ENCODE measurements at regions not wholly inside any gene's neighbourhood (a gene's known extent, or its start where the extent isn't known, plus 50 kb on each side); places are given as distances from the start of the nearest gene placed in this dataset.

- CTCF ChIA-PET (ENCODE audit: low intra/inter-chr PET ratio, low total read pairs): interaction anchor here (1.4 to 1.5 kb wide), 2 partner anchors 1151 to 1622 kb away, joined by 3 to 6 read pairs; no protein-coding TSS in a partner anchor
- H3K27ac ChIP-seq (ENCODE audit: extremely low read length, insufficient read depth, low read length): no peak overlapping the region
- no peak for DNase-seq (ENCODE audit: low spot score)
- no peak for TF ChIP-seq CBX5 (CRISPR knock-in tag; IDR thresholded peaks at IDR 0.05; ENCODE audit: borderline replicate concordance)
- no peak for TF ChIP-seq SP4 (CRISPR knock-in tag; IDR thresholded peaks at IDR 0.05)
- no peak for TF ChIP-seq PRPF4 (IDR thresholded peaks at IDR 0.05; ENCODE audit: low read depth, low read length, poor library complexity, severe bottlenecking)
- TF ChIP-seq CENPT (CRISPR knock-in tag; IDR thresholded peaks at IDR 0.05; ENCODE audit: low read depth): no peak
- no peak for TF ChIP-seq ISL2 (CRISPR knock-in tag; IDR thresholded peaks at IDR 0.05)
- no peak for TF ChIP-seq SRSF1 (optimal IDR thresholded peaks at IDR 0.05; ENCODE audit: low read depth, low read length)
- no peak for TF ChIP-seq CEBPB (IDR thresholded peaks at IDR 0.05; ENCODE audit: borderline replicate concordance, low read depth, low read length)
- TF ChIP-seq ZNF10 (CRISPR knock-in tag; IDR thresholded peaks at IDR 0.05; ENCODE audit: borderline replicate concordance, low read depth): no peak
- TF ChIP-seq ZNF354B (CRISPR knock-in tag; IDR thresholded peaks at IDR 0.05): no peak
- TF ChIP-seq ZBTB8A (CRISPR knock-in tag; IDR thresholded peaks at IDR 0.05; ENCODE audit: borderline replicate concordance, low read depth): no peak
- TF ChIP-seq CERS6 (CRISPR knock-in tag; IDR thresholded peaks at IDR 0.05): no peak
- TF ChIP-seq MZF1 (CRISPR knock-in tag; IDR thresholded peaks at IDR 0.05; ENCODE audit: borderline replicate concordance): no peak
- TF ChIP-seq ZNF589 (CRISPR knock-in tag; conservative IDR thresholded peaks at IDR 0.05): no peak
- intact Hi-C loops (cut with micrococcal nuclease; ENCODE audit: unreplicated experiment): loop anchor here (5.0 kb wide), 2 partner anchors 445 to 755 kb away; no protein-coding TSS in a partner anchor
- H3K27me3 ChIP-seq (ENCODE audit: control insufficient read depth in 1 of 2, insufficient read depth in 2 of 2, low read length in 2 of 2): no peaks in the 10 kb centered on the region; a peak in 1 of 5 replicates
- no peaks in the 10 kb centered on the region for H3K36me3 ChIP-seq (replicated peaks in 1 of 2; ENCODE audit: control insufficient read depth in 1 of 2, insufficient read depth in 2 of 2, low read length in 2 of 2)
- no peaks in the 10 kb centered on the region for H3K4me1 ChIP-seq (ENCODE audit: insufficient read depth, low read length)
- POLR2A ChIA-PET: no interaction called here
- BruUV-seq (replicated peaks): no TSS peak
- H4K20me1 ChIP-seq (ENCODE audit: insufficient read depth, low read length): no peaks in the 10 kb centered on the region
- H3K4me3 ChIP-seq (replicated peaks in 1 of 3; ENCODE audit: insufficient read depth in 1 of 3, low read depth in 2 of 3, low read length in 3 of 3): no peak overlapping the region
- H2AFZ ChIP-seq (ENCODE audit: low read length): no peak overlapping the region
- H3K9me3 ChIP-seq (ENCODE audit: low read length): no peaks in the 10 kb centered on the region
- H3K4me2 ChIP-seq (ENCODE audit: low read depth, low read length): no peak overlapping the region
- no peak overlapping the region for H3K9ac ChIP-seq (ENCODE audit: insufficient read depth, low read depth, low read length)
- H3K79me2 ChIP-seq (ENCODE audit: insufficient read depth, low read length): no peaks in the 10 kb centered on the region
- no peak for ATAC-seq
- FAIRE-seq: no peak
- in situ Hi-C loops (cut with HindIII; ENCODE audit: extremely low pct_ligation_motif_present, low pct_unique_long_range_greater_than_20kb): loop anchor here (5.0 to 10.0 kb wide), 3 partner anchors 763 to 1623 kb away; no protein-coding TSS in a partner anchor
- WGBS (ENCODE audit: low lambda C conversion rate): 7% methylated on average over 3 of the region's 3 CpGs
These were observed 339.5 kb upstream of the SLC39A10 start for GRCh38 chr2:195317550-195317949.
